ENCODE measurements at regions not wholly inside any gene's neighbourhood (a gene's known extent, or its start where the extent isn't known, plus 50 kb on each side); places are given as distances from the start of the nearest gene placed in this dataset.

DNA sequence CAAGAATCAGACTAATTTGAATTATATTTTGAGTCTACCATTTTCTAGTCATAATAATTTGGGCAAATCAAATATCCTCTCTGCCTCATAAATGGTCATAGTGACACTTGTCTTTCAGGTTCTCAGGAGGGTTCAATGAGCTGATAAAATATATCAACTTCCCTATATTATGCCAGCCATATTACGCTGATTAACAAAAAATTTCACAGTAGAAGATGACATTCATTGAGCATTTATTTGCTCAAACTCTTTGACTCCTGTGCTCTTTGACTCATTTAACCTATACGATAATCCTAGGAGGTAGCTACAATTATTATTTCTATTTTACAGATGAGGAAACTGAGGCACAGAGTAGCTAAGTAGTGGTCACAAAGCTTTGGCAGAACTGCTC, 60.0 kb upstream of the CCDC91 start:
- intact Hi-C loops (cut with DNase I; ENCODE audit: low total_unique reads), result no loop called here
- no peak for TF ChIP-seq POLR2A (IDR thresholded peaks at IDR 0.05)
- TF ChIP-seq, protein P1, sequence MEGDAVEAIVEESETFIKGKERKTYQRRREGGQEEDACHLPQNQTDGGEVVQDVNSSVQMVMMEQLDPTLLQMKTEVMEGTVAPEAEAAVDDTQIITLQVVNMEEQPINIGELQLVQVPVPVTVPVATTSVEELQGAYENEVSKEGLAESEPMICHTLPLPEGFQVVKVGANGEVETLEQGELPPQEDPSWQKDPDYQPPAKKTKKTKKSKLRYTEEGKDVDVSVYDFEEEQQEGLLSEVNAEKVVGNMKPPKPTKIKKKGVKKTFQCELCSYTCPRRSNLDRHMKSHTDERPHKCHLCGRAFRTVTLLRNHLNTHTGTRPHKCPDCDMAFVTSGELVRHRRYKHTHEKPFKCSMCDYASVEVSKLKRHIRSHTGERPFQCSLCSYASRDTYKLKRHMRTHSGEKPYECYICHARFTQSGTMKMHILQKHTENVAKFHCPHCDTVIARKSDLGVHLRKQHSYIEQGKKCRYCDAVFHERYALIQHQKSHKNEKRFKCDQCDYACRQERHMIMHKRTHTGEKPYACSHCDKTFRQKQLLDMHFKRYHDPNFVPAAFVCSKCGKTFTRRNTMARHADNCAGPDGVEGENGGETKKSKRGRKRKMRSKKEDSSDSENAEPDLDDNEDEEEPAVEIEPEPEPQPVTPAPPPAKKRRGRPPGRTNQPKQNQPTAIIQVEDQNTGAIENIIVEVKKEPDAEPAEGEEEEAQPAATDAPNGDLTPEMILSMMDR (IDR thresholded peaks at IDR 0.05), result no peak
- 68 to 94% methylated on average over 2 of the region's 2 CpGs for WGBS, 2 donors
- no peak overlapping the region for H3K4me3 ChIP-seq (ENCODE audit: low read depth, poor library complexity, severe bottlenecking)
- no peak for DNase-seq (ENCODE audit: low spot score in 2 of 2)

DNA sequence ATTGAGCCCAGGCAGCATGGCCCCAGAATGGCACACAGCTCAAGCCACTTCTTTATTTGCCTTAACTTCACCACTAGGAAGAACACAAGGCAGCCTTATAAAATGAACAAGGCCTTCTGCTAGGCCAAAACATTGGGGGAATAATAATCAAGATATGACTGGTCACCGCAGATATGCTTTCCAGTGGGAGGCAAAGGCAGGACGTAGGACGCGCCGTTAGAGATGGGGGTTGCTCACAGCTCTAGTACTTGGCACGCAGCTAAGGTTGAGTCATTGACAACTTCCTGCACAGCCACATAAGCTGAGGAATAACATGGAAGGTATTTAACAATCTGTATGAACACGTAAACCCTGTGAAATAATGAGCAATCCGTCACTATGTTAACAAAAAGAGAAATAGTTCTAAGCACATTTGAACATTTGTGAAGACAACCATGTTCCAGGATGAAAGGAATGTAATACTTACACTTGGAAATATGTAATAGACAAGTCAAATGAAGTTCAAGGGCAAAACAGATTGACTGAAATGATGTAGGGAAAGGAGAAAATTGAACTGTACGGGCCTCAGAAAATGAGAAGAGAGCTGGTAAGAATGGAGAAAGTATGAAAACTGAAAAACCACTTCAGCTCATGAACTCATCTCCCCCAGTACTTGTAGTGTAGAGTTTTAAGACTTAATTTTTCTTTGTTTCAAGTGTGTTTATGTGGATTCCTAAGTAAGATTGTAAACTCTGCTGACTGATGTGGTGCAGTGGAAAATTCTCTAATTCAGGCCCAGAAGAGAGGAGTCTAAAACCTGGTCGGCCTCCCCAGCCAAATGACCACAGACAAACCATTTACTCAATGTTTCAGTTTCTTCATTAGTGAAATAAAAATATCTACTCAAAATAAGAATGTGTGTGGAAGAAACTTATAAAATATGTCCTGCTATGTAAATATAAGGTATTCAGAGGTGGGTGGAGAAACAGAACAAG, 59.3 kb upstream of the CCDC91 start:
- 44 to 61% methylated on average over 10 of the region's 10 CpGs for WGBS, 2 donors
- no peak overlapping the region for H3K4me3 ChIP-seq (ENCODE audit: low read depth, poor library complexity, severe bottlenecking)
- intact Hi-C loops (cut with DNase I; ENCODE audit: low total_unique reads), result no loop called here
- TF ChIP-seq, protein P1 (IDR thresholded peaks at IDR 0.05), result no peak
- no peak for TF ChIP-seq POLR2A (IDR thresholded peaks at IDR 0.05)
- DNase-seq (ENCODE audit: low spot score in 2 of 2), result peak in 1 of 2 donors; percentile 16

DNA sequence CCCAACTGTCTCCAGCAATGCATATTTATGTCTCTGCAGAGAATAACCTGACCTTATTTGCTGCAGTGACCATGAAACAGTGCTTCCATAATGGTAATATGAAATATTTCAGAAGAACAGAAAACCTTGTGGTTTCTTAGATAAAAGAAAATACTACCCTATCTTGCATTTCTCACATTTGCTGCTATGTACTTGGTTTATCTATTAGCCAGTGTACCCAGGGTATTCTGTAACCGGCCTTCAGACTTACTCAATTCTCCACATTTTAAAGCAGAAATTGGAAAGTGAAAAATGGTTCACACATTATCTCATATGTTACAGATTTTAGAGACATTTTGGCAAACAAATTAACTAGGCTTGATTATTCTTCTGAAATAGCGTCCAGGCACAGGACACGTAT, 57.9 kb upstream of the CCDC91 start:
- intact Hi-C loops (cut with DNase I; ENCODE audit: low total_unique reads), result no loop called here
- no peak overlapping the region for H3K4me3 ChIP-seq (ENCODE audit: low read depth, poor library complexity, severe bottlenecking)
- TF ChIP-seq, protein P1 (IDR thresholded peaks at IDR 0.05), result no peak
- no peak for TF ChIP-seq POLR2A (IDR thresholded peaks at IDR 0.05)
- no peak for DNase-seq (ENCODE audit: low spot score in 2 of 2)
- WGBS, 2 donors, result 94 to 96% methylated on average over 3 of the region's 3 CpGs

DNA sequence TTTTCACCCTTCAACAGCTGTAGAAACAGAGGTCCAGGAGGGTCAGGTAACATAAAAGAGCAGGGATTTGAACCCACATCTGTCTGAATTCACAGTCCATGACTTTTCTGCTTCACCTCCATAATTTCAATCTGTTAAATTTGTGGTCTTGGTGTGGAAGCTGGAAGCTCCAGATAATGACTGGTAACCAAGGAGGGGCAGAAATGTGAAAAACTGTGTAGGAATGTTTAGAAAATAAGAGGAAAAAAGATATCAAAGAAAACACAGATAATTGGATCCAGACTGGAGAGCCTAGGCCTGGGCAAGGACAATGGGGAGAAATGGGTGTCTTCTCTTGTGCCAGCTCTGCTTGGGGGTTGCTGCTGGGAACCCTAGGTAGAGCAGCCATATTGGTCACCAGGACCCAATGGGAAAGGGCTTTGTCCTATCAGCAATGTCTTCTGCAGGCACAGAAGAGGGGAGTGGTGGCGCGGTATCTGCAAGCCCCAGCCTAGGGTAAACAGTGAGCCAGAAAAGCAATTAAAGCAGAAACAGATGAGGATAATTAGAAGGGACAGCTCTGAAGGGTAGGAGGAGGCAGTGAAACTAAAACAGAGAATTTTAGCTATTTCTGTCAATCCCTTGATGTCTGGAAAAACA, 54.3 kb upstream of the CCDC91 start:
- no peak for DNase-seq (ENCODE audit: low spot score in 2 of 2)
- TF ChIP-seq, protein P1 (IDR thresholded peaks at IDR 0.05), result no peak
- no peak for TF ChIP-seq POLR2A (IDR thresholded peaks at IDR 0.05)
- intact Hi-C loops (cut with DNase I; ENCODE audit: low total_unique reads), result no loop called here
- 54 to 100% methylated on average over 2 of the region's 2 CpGs for WGBS, 2 donors
- H3K4me3 ChIP-seq (ENCODE audit: low read depth, poor library complexity, severe bottlenecking), result no peak overlapping the region

DNA sequence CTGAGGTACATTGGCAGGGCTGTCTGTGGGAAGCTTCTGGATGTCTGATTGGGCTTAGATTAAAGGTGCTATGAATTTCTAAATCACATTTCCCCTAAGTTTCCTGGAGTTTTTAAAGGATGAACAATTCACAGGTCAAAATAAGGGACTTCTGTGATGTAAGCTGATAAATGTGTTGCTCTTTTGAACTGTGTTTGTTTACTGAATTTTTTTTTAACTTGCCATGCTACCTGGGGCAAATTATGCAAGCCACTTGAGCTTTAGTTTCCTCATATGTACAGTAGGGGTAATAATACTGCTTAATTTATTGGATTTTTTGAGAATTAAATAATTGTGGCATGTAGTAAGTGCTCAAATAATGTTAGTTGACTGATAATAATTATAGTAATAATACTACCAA, 52.8 kb upstream of the CCDC91 start:
- intact Hi-C loops (cut with DNase I; ENCODE audit: low total_unique reads), result no loop called here
- H3K4me3 ChIP-seq (ENCODE audit: low read depth, poor library complexity, severe bottlenecking), result no peak overlapping the region
- DNase-seq (ENCODE audit: low spot score in 2 of 2), result no peak
- no peak for TF ChIP-seq POLR2A (IDR thresholded peaks at IDR 0.05)
- TF ChIP-seq, protein P1 (IDR thresholded peaks at IDR 0.05), result no peak
